Tibial nerve (tissue), 4 donors: ENCODE measurements at regions not wholly inside any gene's neighbourhood (a gene's known extent, or its start where the extent isn't known, plus 50 kb on each side); places are given as distances from the start of the nearest gene placed in this dataset.

Experiments
- DNase-seq, 2 donors: peaks; one replicate each; pipeline ENCODE4 v3.0.0-alpha.2; 2019; ENCODE audit warnings: low spot score in 2 of 2
- H3K27ac ChIP-seq, 4 donors: fragments of 200-600 bp; sonication (generic) in 3 of 4; one replicate each; pipeline ENCODE4 v1.5.1; 2017 to 2019; ENCODE audit warnings: mild to moderate bottlenecking in 1 of 4
- H3K27me3 ChIP-seq, 2 donors: fragments of 200-600 bp; sonication (generic) in 1 of 2; one replicate each; pipeline versions ENCODE4 v1.5.1 to v1.6.0; 2017 to 2019
- H3K36me3 ChIP-seq, 3 donors: fragments of 200-600 bp; sonication (generic); one replicate each; pipeline ENCODE4 v1.5.1; 2018 to 2019
- H3K4me1 ChIP-seq, 4 donors: fragments of 200-600 bp; sonication (generic) in 3 of 4; one replicate each; pipeline ENCODE4 v1.5.1; 2017 to 2019
- H3K4me3 ChIP-seq, 4 donors: fragments of 200-600 bp; sonication (generic) in 3 of 4; one replicate each; pipeline ENCODE4 v1.5.1; 2017 to 2019; ENCODE audit warnings: mild to moderate bottlenecking in 1 of 4, moderate library complexity in 1 of 4
- H3K9me3 ChIP-seq, 4 donors: fragments of 200-600 bp; sonication (generic) in 3 of 4; one replicate each; pipeline ENCODE4 v1.5.1; 2017 to 2019
- EP300 ChIP-seq, 2 donors: sonication (generic); formaldehyde crosslinking; IDR thresholded peaks; one replicate each; pipeline ENCODE4 v1.6.1; 2017; ENCODE audit warnings: antibody characterized with exemption in 2 of 2, mild to moderate bottlenecking in 1 of 2
- POLR2A ChIP-seq, 2 donors: fragments of 450-650 bp; IDR thresholded peaks; one replicate each; pipeline ENCODE4 v1.6.1; 2017; ENCODE audit warnings: antibody characterized with exemption in 2 of 2, mild to moderate bottlenecking in 2 of 2, moderate library complexity in 2 of 2
- WGBS, 2 donors: methylation state at CpG; one replicate each; pipeline ENCODE4 v1.1.5; 2018; 5-methylcytosine and 5-hydroxymethylcytosine counted together
- TF ChIP-seq, protein P1 (sequence below), 5 experiments: fragments of 200-600 bp in 3 of 5; fragments of 450-650 bp in 2 of 5; sonication (generic) in 3 of 5; IDR thresholded peaks; one replicate each; pipeline ENCODE4 v1.5.1; 2016 to 2019; ENCODE audit warnings: antibody characterized with exemption in 5 of 5, mild to moderate bottlenecking in 3 of 5, moderate library complexity in 2 of 5

DNA sequence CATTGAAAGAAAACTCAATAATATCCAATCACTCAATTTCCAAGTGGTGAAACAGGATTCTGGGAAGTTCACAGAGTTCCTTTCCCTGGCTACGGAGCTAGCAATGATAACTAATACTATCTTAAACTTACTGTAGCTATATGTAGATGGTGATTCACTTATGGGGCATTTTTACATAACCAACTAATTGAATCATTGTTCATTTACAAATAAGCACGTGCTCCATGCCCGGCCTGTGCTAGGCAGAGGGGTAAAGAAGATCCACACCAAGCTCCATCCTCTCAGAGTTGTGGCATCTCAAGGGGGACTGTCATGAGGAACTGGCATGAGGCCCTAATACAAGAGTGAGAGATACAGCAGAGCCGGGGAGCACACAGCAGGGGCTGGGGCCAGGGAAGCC is 176.3 kb downstream of the ANKRD30B start:
- Histone ChIP-seq H3K27ac (no peak overlapping the region), H3K27me3 (no peaks in the 10 kb centered on the region), H3K4me1 (peaks cover 0 to 9% (median 0%) of the 10 kb centered on the region in 4 donors), H3K4me3 (no peak overlapping the region), H3K36me3 (no peaks in the 10 kb centered on the region), H3K9me3 (no peaks in the 10 kb centered on the region)
- TF ChIP-seq, protein P1, sequence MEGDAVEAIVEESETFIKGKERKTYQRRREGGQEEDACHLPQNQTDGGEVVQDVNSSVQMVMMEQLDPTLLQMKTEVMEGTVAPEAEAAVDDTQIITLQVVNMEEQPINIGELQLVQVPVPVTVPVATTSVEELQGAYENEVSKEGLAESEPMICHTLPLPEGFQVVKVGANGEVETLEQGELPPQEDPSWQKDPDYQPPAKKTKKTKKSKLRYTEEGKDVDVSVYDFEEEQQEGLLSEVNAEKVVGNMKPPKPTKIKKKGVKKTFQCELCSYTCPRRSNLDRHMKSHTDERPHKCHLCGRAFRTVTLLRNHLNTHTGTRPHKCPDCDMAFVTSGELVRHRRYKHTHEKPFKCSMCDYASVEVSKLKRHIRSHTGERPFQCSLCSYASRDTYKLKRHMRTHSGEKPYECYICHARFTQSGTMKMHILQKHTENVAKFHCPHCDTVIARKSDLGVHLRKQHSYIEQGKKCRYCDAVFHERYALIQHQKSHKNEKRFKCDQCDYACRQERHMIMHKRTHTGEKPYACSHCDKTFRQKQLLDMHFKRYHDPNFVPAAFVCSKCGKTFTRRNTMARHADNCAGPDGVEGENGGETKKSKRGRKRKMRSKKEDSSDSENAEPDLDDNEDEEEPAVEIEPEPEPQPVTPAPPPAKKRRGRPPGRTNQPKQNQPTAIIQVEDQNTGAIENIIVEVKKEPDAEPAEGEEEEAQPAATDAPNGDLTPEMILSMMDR (IDR thresholded peaks at IDR 0.05) = no peak
- TF ChIP-seq EP300 (IDR thresholded peaks at IDR 0.05) (no peak), POLR2A (IDR thresholded peaks at IDR 0.05) (no peak)
- WGBS, 2 donors = 87 to 92% methylated on average over 4 of the region's 4 CpGs
- DNase-seq = no peak

GRCh38 chr18:14925281-14925709 is 177.3 kb downstream of the ANKRD30B start:
- peaks cover 0 to 9% (median 0%) of the 10 kb centered on the region in 4 donors for H3K4me1 ChIP-seq
- H3K4me3 ChIP-seq = no peak overlapping the region
- WGBS, 2 donors = 51 to 68% methylated on average over 3 of the region's 3 CpGs
- DNase-seq = no peak
- H3K27ac ChIP-seq = no peak overlapping the region
- no peaks in the 10 kb centered on the region for H3K36me3 ChIP-seq
- TF ChIP-seq, protein P1 (IDR thresholded peaks at IDR 0.05) = no peak
- no peak for TF ChIP-seq EP300 (IDR thresholded peaks at IDR 0.05)
- no peak for TF ChIP-seq POLR2A (IDR thresholded peaks at IDR 0.05)
- H3K9me3 ChIP-seq = no peaks in the 10 kb centered on the region
- no peaks in the 10 kb centered on the region for H3K27me3 ChIP-seq

GRCh38 chr18:14927701-14928100 is 179.7 kb downstream of the ANKRD30B start:
- Histone ChIP-seq H3K36me3 (no peaks in the 10 kb centered on the region), H3K27ac (no peak overlapping the region), H3K27me3 (no peaks in the 10 kb centered on the region), H3K4me1 (peaks cover 0 to 9% (median 0%) of the 10 kb centered on the region in 4 donors), H3K9me3 (no peaks in the 10 kb centered on the region), H3K4me3 (no peak overlapping the region)
- no peak for DNase-seq
- WGBS, 2 donors = 63 to 65% methylated on average over 3 of the region's 3 CpGs
- TF ChIP-seq, protein P1 (IDR thresholded peaks at IDR 0.05) = no peak
- TF ChIP-seq EP300 (IDR thresholded peaks at IDR 0.05) (no peak), POLR2A (IDR thresholded peaks at IDR 0.05) (no peak)

GRCh38 chr18:14928396-14928795 is 180.4 kb downstream of the ANKRD30B start:
- H3K27ac ChIP-seq = no peak overlapping the region
- TF ChIP-seq EP300 (IDR thresholded peaks at IDR 0.05) (no peak), POLR2A (IDR thresholded peaks at IDR 0.05) (no peak)
- TF ChIP-seq, protein P1 (IDR thresholded peaks at IDR 0.05) = no peak
- 90 to 92% methylated on average over 6 of the region's 6 CpGs for WGBS, 2 donors

GRCh38 chr18:14930076-14930475 is 182.1 kb downstream of the ANKRD30B start:
- no peak overlapping the region for H3K27ac ChIP-seq
- no peak for DNase-seq
- H3K27me3 ChIP-seq = no peaks in the 10 kb centered on the region
- H3K4me3 ChIP-seq = no peak overlapping the region
- H3K36me3 ChIP-seq = no peaks in the 10 kb centered on the region
- H3K4me1 ChIP-seq = peaks cover 0 to 6% (median 0%) of the 10 kb centered on the region in 4 donors
- H3K9me3 ChIP-seq = no peaks in the 10 kb centered on the region
- TF ChIP-seq EP300 (IDR thresholded peaks at IDR 0.05) (no peak), POLR2A (IDR thresholded peaks at IDR 0.05) (no peak)
- WGBS, 2 donors = 60 to 65% methylated on average over 3 of the region's 3 CpGs

More at GRCh38 chr18:14928396-14928795, 180.4 kb downstream of the ANKRD30B start:
- Histone ChIP-seq H3K4me1 (peaks cover 0 to 9% (median 0%) of the 10 kb centered on the region in 4 donors), H3K9me3 (no peaks in the 10 kb centered on the region), H3K36me3 (no peaks in the 10 kb centered on the region), H3K27me3 (no peaks in the 10 kb centered on the region), H3K4me3 (no peak overlapping the region)
- no peak for DNase-seq

DNA sequence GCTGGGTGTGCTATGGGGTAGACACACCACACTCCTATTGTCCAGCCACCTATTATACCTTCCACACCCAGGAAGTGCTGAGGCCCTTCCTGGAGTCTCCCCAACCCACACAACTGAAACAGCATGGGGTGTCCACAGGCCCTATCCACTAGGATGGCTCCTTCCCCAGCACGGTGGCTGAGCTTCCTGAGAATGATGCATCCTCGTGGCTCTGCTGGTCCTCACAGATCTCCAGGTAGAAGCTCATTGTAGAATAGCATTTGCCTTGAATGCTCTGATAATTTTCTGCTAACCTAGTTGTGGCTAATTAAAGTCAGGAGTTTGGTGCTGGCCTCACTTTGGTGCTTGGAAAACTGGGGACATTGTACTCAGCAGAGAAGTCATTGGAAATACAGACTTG is 182.6 kb downstream of the ANKRD30B start:
- H3K27me3 ChIP-seq = no peaks in the 10 kb centered on the region
- H3K9me3 ChIP-seq = no peaks in the 10 kb centered on the region
- H3K4me3 ChIP-seq = no peak overlapping the region
- TF ChIP-seq EP300 (IDR thresholded peaks at IDR 0.05) (no peak), POLR2A (IDR thresholded peaks at IDR 0.05) (no peak)
- TF ChIP-seq, protein P1 (IDR thresholded peaks at IDR 0.05) = no peak
- WGBS, 2 donors = 65 to 86% methylated on average over 2 of the region's 2 CpGs
- no peaks in the 10 kb centered on the region for H3K36me3 ChIP-seq
- H3K27ac ChIP-seq = no peak overlapping the region
- no peak for DNase-seq
- H3K4me1 ChIP-seq = peaks cover 0 to 1% (median 0%) of the 10 kb centered on the region in 4 donors
